ENCODE measurements at regions not wholly inside any gene's neighbourhood (a gene's known extent, or its start where the extent isn't known, plus 50 kb on each side); places are given as distances from the start of the nearest gene placed in this dataset.
"Not testable (repeated sequence)": the region's sequence is repeated elsewhere in the genome, so short reads cannot be mapped to it uniquely, and the experiment has no call there.

DNA sequence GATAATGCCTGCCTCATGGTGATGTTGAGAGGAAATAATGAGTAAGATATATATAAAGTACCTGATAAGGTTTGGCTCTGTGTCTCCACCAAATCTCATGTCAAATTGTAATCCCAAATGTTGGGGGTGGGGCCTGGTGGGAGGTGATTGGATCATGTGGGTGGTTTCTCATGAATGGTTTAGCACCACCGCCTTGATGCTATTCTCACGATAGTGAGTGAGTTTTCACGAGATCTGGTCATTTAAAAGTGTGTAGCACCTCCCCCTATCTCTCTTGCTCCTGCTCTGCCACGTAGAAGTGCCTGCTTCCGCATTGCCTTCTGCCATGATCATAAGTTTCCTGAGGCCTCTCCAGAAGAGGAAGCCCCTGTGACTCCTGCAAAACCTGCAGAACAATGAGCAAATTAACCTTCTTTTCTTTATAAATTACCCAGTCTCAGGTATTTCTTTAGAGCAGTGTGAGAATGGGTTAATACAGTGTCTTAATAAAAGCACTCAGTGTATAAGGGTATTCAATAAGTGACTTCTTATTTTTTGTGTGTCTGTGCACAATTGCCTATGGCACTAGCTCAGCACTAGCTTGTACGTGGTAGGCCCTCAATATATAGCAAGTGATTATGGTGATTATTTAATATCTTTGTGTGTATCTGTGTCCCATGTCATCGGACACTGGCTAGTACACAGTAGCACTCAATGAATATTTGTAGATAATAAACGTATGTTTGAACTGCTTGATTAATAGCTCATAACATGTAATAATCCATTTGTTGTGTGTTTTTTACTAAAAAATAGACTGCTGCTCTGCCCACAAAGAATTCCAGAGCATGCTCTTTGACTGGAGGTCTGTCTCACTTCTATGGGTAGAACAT, 138.1 kb upstream of the LMNTD1 start:
- no peaks in the 10 kb centered on the region for H3K36me3 Mint-ChIP-seq (ENCODE audit: low read depth)
- no peaks in the 10 kb centered on the region for H3K27me3 Mint-ChIP-seq (ENCODE audit: insufficient read depth)
- H3K27ac Mint-ChIP-seq: no peak overlapping the region
- peaks cover 4% of the 10 kb centered on the region for H3K9me3 Mint-ChIP-seq
- H3K4me1 Mint-ChIP-seq (ENCODE audit: low read depth): no peaks in the 10 kb centered on the region
- no peak overlapping the region for H3K4me3 Mint-ChIP-seq
- DNase-seq (ENCODE audit: low spot score): no peak
- intact Hi-C loops (cut with micrococcal nuclease): no loop called here

DNA sequence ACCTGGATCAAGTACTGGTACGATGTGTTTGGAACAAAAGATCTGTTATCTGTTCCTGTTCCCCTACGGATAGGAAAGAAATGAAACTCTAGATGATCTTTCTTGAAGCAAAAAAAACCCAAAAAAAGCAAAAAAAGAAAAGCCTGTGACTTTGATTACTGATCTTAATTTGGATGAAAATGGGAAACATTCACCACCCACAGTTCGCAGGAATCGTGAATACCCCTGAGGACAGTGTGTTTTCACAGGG, 138.7 kb upstream of the LMNTD1 start:
- no peaks in the 10 kb centered on the region for H3K36me3 Mint-ChIP-seq (ENCODE audit: low read depth)
- intact Hi-C loops (cut with micrococcal nuclease): no loop called here

DNA sequence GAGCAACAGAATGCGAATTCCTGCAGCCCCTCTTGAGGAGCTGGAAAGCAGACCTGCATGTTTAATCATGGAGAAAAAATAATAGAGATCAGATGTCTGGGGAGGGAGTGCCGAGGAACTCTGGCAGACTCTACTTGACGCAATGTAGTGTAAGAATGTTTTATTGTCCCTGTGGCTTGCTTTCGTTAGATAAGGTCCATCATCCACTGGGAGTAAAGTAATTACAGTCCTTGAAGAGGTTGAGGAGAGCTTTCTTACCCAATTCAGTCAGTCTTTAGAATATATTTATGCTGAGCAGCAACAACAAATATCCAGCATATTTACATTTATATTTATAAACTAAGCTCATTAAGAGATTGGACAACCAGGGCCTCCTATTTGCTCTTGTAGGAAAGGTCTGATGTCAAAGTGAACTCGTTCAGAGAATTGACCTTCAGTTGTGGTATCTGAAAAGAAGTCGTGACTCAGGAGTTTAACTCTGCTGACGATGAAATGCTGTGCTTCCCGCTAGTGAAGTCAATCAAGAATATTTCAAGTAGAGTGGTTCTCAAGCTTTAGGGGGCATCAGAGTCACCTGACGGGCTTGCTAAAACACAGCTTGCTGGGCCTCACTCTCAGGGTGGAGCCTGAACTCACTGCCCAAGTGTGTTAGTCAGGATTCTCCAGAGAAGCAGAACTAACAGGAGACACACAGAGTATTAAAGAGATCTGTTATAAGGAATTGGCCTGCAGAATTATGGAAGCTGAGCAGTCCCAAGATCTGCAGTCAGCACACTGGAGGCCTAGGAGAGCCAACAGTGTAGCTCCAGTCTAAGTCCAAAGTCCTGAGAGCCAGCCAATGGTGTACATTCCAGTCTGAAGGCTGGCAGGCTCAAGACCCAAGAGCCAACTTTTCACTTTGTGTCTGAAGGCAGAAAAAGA, 139.3 kb upstream of the LMNTD1 start:
- H3K27ac Mint-ChIP-seq: no peak overlapping the region
- no peak overlapping the region for H3K4me3 Mint-ChIP-seq
- H3K36me3 Mint-ChIP-seq (ENCODE audit: low read depth): no peaks in the 10 kb centered on the region
- no peaks in the 10 kb centered on the region for H3K27me3 Mint-ChIP-seq (ENCODE audit: insufficient read depth)
- H3K4me1 Mint-ChIP-seq (ENCODE audit: low read depth): no peaks in the 10 kb centered on the region
- no peak for DNase-seq (ENCODE audit: low spot score)
- intact Hi-C loops (cut with micrococcal nuclease): no loop called here
- peaks cover 4% of the 10 kb centered on the region for H3K9me3 Mint-ChIP-seq

More for the DNA sequence above, 138.7 kb upstream of the LMNTD1 start:
- no peak overlapping the region for H3K27ac Mint-ChIP-seq
- peaks cover 4% of the 10 kb centered on the region for H3K9me3 Mint-ChIP-seq
- no peak overlapping the region for H3K4me3 Mint-ChIP-seq
- H3K27me3 Mint-ChIP-seq (ENCODE audit: insufficient read depth): no peaks in the 10 kb centered on the region
- no peaks in the 10 kb centered on the region for H3K4me1 Mint-ChIP-seq (ENCODE audit: low read depth)
- no peak for DNase-seq (ENCODE audit: low spot score)

DNA sequence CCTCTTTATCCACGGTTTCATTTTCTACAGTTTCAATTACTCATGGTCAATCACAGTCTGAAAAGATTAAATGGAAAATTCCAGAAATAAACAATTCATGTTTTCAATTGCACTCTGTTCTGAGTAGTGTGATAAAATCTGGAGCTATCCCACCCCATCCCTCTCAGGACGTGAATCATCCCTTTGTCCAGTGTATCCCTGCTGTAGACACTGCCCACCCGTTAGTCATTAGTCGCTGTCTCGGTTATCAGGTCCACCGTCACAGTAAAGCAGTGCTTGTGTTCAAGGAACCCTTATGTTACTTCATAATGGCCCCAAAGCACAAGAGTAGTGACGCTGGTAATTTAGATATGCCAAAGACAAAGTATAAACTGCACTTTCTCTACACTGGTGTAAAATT, 141.0 kb upstream of the LMNTD1 start:
- intact Hi-C loops (cut with micrococcal nuclease): no loop called here
- DNase-seq (ENCODE audit: low spot score): no peak
- peaks cover 2% of the 10 kb centered on the region for H3K27me3 Mint-ChIP-seq (ENCODE audit: insufficient read depth)
- no peaks in the 10 kb centered on the region for H3K4me1 Mint-ChIP-seq (ENCODE audit: low read depth)
- no peak overlapping the region for H3K27ac Mint-ChIP-seq
- no peaks in the 10 kb centered on the region for H3K9me3 Mint-ChIP-seq
- no peak overlapping the region for H3K4me3 Mint-ChIP-seq
- H3K36me3 Mint-ChIP-seq (ENCODE audit: low read depth): no peaks in the 10 kb centered on the region

DNA sequence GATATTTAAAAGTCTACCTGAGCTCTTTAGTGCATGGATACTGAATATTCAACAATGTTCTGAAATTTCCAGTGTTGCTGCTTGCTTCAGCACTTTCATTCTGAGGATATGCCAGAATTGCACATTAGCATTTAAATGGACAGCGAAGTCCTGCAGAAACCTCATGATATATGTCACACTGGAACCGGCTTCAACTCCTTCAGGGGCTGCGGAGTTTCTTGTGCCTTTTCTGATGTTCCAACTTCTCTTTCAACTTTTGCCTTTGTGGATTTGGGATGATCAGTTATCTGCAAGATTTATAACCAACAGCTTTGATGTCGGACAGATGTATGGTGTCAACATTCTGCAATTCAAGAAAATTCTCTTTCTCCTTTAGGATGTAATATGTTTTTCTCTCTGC, 142.5 kb upstream of the LMNTD1 start:
- intact Hi-C loops (cut with micrococcal nuclease): no loop called here
- H3K27me3 Mint-ChIP-seq (ENCODE audit: insufficient read depth): peaks cover 2% of the 10 kb centered on the region

DNA sequence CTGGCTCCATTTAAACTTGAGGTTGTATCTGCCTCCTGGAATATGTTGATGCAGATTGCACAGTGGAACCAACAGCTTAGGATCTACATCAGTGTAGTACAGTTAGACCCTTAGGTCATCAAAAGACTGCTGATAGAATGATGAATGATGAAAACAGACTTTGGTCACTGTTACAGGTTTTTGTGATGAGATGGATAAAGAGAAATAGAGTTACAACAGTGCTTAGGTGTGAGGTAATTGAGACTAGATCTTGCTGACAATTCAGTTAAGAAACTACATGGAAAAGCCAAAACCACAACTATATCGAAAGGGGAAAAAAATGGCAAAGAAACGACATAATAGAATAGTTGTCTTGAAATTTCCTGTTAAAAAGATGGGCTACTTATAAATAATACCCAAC, 145.7 kb upstream of the LMNTD1 start:
- Mint-ChIP-seq H3K4me3 (no peak overlapping the region), H3K4me1 (ENCODE audit: low read depth) (no peaks in the 10 kb centered on the region), H3K9me3 (peaks cover 4% of the 10 kb centered on the region), H3K36me3 (ENCODE audit: low read depth) (no peaks in the 10 kb centered on the region), H3K27me3 (ENCODE audit: insufficient read depth) (peaks cover 3% of the 10 kb centered on the region), H3K27ac (no peak overlapping the region)
- no peak for DNase-seq (ENCODE audit: low spot score)
- intact Hi-C loops (cut with micrococcal nuclease): no loop called here

More for the DNA sequence above, 142.5 kb upstream of the LMNTD1 start:
- Mint-ChIP-seq H3K36me3 (ENCODE audit: low read depth) (no peaks in the 10 kb centered on the region), H3K27ac (no peak overlapping the region), H3K9me3 (no peaks in the 10 kb centered on the region), H3K4me3 (no peak overlapping the region), H3K4me1 (ENCODE audit: low read depth) (no peaks in the 10 kb centered on the region)
- no peak for DNase-seq (ENCODE audit: low spot score)

DNA sequence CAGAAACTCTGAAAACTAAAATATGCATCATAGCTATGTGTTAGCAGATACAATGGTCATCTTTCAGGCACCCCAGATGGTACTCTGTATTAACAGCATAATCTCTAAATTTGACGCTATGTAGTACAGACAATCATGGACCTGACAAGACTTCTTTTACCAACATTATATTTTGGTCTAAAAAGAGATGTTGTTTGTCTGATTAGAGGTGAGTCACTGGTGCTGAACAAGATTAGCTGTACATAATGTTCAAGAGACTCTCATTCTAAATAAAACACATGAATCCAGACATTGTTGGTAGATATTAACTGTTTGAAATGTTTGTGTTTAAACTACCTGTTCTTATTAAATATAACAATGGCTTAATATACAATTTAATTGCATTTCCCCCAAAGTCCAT, 146.4 kb upstream of the LMNTD1 start:
- H3K9me3 Mint-ChIP-seq: peaks cover 4% of the 10 kb centered on the region
- H3K36me3 Mint-ChIP-seq (ENCODE audit: low read depth): no peaks in the 10 kb centered on the region
- intact Hi-C loops (cut with micrococcal nuclease): no loop called here
- H3K27ac Mint-ChIP-seq: no peak overlapping the region
- no peak for DNase-seq (ENCODE audit: low spot score)
- peaks cover 3% of the 10 kb centered on the region for H3K27me3 Mint-ChIP-seq (ENCODE audit: insufficient read depth)
- H3K4me1 Mint-ChIP-seq (ENCODE audit: low read depth): no peaks in the 10 kb centered on the region
- no peak overlapping the region for H3K4me3 Mint-ChIP-seq

DNA sequence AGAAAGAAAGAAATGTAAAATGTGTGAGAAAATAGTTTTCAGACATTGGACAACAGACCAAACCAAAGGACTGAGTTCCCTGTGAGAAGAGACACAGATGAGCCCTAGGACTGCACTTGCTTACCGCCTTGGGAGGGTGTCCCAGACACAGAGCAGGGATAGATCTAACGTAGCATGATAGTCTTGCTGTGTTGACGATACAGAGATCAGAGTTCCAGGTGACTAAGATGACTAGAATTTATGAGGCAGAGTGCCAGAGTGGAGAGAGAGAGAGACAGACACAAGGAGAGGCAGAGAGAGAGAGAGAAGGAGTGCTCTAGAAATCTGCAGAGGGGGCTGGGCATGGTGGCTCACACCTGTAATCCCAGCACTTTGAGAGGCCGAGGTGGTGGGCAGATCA, 148.2 kb upstream of the LMNTD1 start:
- no peaks in the 10 kb centered on the region for H3K4me1 Mint-ChIP-seq (ENCODE audit: low read depth)
- no peak overlapping the region for H3K27ac Mint-ChIP-seq
- DNase-seq (ENCODE audit: low spot score): no peak
- intact Hi-C loops (cut with micrococcal nuclease): no loop called here
- H3K27me3 Mint-ChIP-seq (ENCODE audit: insufficient read depth): peaks cover 3% of the 10 kb centered on the region
- H3K4me3 Mint-ChIP-seq: no peak overlapping the region
- H3K9me3 Mint-ChIP-seq: peaks cover 4% of the 10 kb centered on the region
- no peaks in the 10 kb centered on the region for H3K36me3 Mint-ChIP-seq (ENCODE audit: low read depth)

DNA sequence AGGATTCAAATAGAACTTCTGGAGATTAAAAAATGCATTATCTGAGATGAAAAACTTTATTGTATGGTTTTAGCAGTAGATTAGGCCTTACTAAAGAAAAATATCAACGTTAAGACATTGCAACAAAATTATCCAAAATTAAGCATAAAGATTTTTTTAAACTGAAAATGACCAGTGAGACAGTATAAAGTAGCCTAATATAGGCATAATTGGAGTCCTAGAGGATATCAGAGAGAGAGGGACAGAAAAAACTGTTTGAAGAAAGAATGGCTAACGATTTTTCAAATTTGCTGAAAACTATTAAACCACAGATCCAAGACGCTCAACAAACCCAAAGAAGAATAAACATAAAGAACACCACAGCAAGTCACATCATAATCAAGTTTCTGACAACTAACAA, 149.5 kb upstream of the LMNTD1 start:
- Mint-ChIP-seq H3K27me3 (ENCODE audit: insufficient read depth) (peaks cover 3% of the 10 kb centered on the region), H3K27ac (no peak overlapping the region), H3K9me3 (peaks cover 4% of the 10 kb centered on the region), H3K36me3 (ENCODE audit: low read depth) (no peaks in the 10 kb centered on the region), H3K4me3 (no peak overlapping the region), H3K4me1 (ENCODE audit: low read depth) (no peaks in the 10 kb centered on the region)
- intact Hi-C loops (cut with micrococcal nuclease): no loop called here
- DNase-seq (ENCODE audit: low spot score): no peak

DNA sequence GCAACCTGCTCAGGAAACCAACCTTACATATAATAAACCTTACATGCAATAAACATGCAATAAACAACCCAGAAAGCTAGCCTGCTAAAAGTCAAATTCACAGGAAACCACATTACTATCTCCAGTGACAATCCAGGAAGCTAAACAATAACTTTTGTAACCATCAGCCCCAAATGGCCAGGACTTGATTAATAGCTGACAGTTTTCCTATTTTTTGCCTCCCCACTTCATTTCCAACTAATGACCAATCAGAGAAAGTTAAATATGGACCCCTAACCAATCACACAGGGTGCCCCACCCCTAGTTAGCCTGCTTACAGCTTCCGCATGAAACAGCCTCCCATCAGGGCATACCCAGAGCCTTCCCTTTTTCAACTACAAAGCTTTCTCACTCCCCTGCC, 152.2 kb upstream of the LMNTD1 start:
- Mint-ChIP-seq H3K4me1 (ENCODE audit: low read depth) (no peaks in the 10 kb centered on the region), H3K4me3 (no peak overlapping the region), H3K9me3 (peaks cover 4% of the 10 kb centered on the region), H3K27me3 (ENCODE audit: insufficient read depth) (peaks cover 2% of the 10 kb centered on the region), H3K27ac (peak overlapping the region; percentile 9), H3K36me3 (ENCODE audit: low read depth) (no peaks in the 10 kb centered on the region)
- DNase-seq (ENCODE audit: low spot score): no peak
- intact Hi-C loops (cut with micrococcal nuclease): no loop called here

DNA sequence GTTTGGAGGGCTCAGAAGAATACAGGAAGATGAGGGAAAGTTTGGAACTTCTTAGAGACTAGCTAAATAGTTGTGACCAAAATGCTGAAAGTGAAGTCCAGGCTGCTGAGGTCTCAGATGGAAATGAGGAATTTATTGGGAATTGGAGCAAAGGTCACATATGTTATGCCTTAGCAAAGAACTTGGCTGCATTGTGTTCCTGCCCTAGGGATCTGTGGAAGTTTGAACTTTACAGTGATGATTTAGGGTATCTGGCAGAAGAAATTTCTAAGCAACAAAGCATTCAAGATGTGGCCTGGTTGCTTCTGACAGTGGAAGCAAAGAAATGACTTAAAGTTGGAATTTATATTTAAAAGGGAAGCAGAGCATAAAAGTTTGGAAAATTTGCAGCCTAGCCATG, 153.6 kb upstream of the LMNTD1 start:
- H3K4me3 Mint-ChIP-seq; H3K4me1 Mint-ChIP-seq (ENCODE audit: low read depth); H3K36me3 Mint-ChIP-seq (ENCODE audit: low read depth); H3K9me3 Mint-ChIP-seq; H3K27me3 Mint-ChIP-seq (ENCODE audit: insufficient read depth); H3K27ac Mint-ChIP-seq; DNase-seq (ENCODE audit: low spot score); intact Hi-C loops (cut with micrococcal nuclease): not testable (repeated sequence)

DNA sequence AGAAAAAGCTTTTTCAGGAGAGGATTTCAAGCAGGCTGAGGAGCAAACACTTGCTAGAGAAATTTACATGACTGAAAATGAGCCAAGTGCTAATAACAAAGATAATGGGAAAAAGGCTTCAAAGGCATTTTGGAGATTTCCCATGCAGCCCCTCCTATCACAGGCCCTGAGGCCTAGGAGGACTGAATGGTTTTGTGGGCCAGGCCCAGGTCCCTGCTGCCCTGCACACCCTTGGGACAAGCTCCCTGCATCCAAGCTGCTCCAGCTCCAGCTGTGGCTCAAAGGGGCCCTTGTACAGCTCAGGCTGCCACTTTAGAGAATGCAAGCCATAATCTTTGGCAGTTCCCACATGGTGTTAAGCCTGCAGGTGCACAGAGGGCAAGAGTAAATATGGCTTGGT, 154.0 kb upstream of the LMNTD1 start:
- H3K9me3 Mint-ChIP-seq: peaks cover 9% of the 10 kb centered on the region
- intact Hi-C loops (cut with micrococcal nuclease): no loop called here
- H3K4me1 Mint-ChIP-seq (ENCODE audit: low read depth): no peaks in the 10 kb centered on the region
- no peak for DNase-seq (ENCODE audit: low spot score)
- no peak overlapping the region for H3K4me3 Mint-ChIP-seq
- peaks cover 2% of the 10 kb centered on the region for H3K27me3 Mint-ChIP-seq (ENCODE audit: insufficient read depth)
- no peaks in the 10 kb centered on the region for H3K36me3 Mint-ChIP-seq (ENCODE audit: low read depth)
- H3K27ac Mint-ChIP-seq: no peak overlapping the region

DNA sequence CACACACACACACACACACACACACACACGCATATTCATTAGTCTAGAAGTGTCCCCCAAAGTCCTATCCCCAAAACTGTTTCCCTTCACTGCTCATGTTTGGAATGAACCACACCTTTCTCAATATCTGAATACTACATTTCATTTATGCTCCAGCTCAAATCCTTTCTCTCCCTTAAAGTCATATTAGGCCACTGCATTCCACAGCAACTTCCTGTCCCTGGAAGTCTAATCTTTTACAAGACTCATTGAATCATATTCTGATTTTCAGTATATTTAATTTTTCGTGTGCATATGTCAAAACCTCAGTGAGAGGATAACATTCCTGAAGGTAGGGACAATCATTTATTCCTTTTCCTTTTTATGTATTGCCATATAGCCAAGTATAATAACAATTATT, 155.6 kb upstream of the LMNTD1 start:
- Mint-ChIP-seq H3K4me3 (no peak overlapping the region), H3K27me3 (ENCODE audit: insufficient read depth) (no peaks in the 10 kb centered on the region), H3K36me3 (ENCODE audit: low read depth) (no peaks in the 10 kb centered on the region), H3K4me1 (ENCODE audit: low read depth) (no peaks in the 10 kb centered on the region), H3K9me3 (peaks cover 6% of the 10 kb centered on the region), H3K27ac (no peak overlapping the region)
- no peak for DNase-seq (ENCODE audit: low spot score)
- intact Hi-C loops (cut with micrococcal nuclease): no loop called here
